GM12878 (cell line): ENCODE measurements at regions not wholly inside any gene's neighbourhood (a gene's known extent, or its start where the extent isn't known, plus 50 kb on each side); places are given as distances from the start of the nearest gene placed in this dataset.

Experiments
- ATAC-seq: fragments of 200-7000 bp; cut with Tn5 transposase; 3 replicates; pipeline ENCODE4 v1.9.1; 2020; ENCODE audit warnings: mild to moderate bottlenecking, moderate library complexity
- BruUV-seq: library from RNA; stranded (reverse); fragments of 400-500 nt; replicated peaks from 2 replicates; lab custom pipeline; 2021; lab: Mats Ljungman, UMichigan
- CTCF ChIA-PET: fragments of 300-600 bp; sonication (Branson Sonifier 250); formaldehyde crosslinking; extraction: SDS; loops from one replicate; lab custom pipeline; 2021; ENCODE audit warnings: inconsistent platforms; lab: Yijun Ruan, JAX
- POLR2A ChIA-PET: fragments of 350-600 bp; formaldehyde crosslinking; extraction: SDS; loops from one replicate; lab custom pipeline; 2021; ENCODE audit warnings: inconsistent platforms; lab: Charles Lee
- RAD21 ChIA-PET: fragments of 300-600 bp; sonication (Branson Sonifier 250); formaldehyde crosslinking; loops from one replicate; lab custom pipeline; 2023; ENCODE audit warnings: antibody characterized with exemption; ENCODE audit not compliant: unreplicated experiment; lab: Charles Lee
- SMC1A ChIA-PET: fragments of 300-600 bp; sonication (Branson Sonifier 250); formaldehyde crosslinking; loops from one replicate; lab custom pipeline; 2023; ENCODE audit not compliant: unreplicated experiment, uncharacterized antibody; lab: Charles Lee
- DNase-seq: peaks from one replicate; pipeline ENCODE4 v3.0.0-alpha.2; 2011; ENCODE audit warnings: low read depth, low spot score
- FAIRE-seq: peaks from 3 replicates; lab custom pipeline; 2011; peaks lifted over from hg19 to GRCh38; lab: Jason Lieb, UNC
- H2AFZ ChIP-seq: 2 replicates; pipeline ENCODE4 v1.6.0; 2011; ENCODE audit warnings: low read depth, low read length, control low read depth; ENCODE audit not compliant: control insufficient read depth
- H3K27ac ChIP-seq: 2 replicates; pipeline ENCODE4 v1.5.1; 2011; ENCODE audit warnings: control low read depth; ENCODE audit not compliant: control insufficient read depth, insufficient read depth
- H3K27me3 ChIP-seq, 2 experiments: replicated peaks in 1 of 2; 2 replicates each; pipeline versions ENCODE4 v1.6.0 to v1.6.1; 2011; ENCODE audit warnings: low read length in 1 of 2; ENCODE audit not compliant: control insufficient read depth in 2 of 2, insufficient read depth in 2 of 2
- H3K36me3 ChIP-seq, 2 experiments: 2 replicates each; pipeline ENCODE4 v1.5.1; 2011; ENCODE audit warnings: low read length in 1 of 2; ENCODE audit not compliant: control insufficient read depth in 2 of 2, insufficient read depth in 2 of 2
- H3K4me1 ChIP-seq: 2 replicates; pipeline ENCODE4 v1.6.1; 2011; ENCODE audit warnings: mild to moderate bottlenecking, low read length, moderate library complexity, mixed read lengths; ENCODE audit not compliant: control insufficient read depth, insufficient read depth
- H3K4me2 ChIP-seq: 2 replicates; pipeline ENCODE4 v1.6.0; 2011; ENCODE audit warnings: control low read depth; ENCODE audit not compliant: control insufficient read depth, insufficient read depth
- H3K4me3 ChIP-seq: fragments of 200-600 bp; sonication (generic); 2 replicates; pipeline ENCODE4 v1.5.1; 2016
- H3K79me2 ChIP-seq: 2 replicates; pipeline ENCODE4 v1.6.0; 2011; ENCODE audit warnings: low read length; ENCODE audit not compliant: control insufficient read depth, insufficient read depth
- H3K9ac ChIP-seq: 2 replicates; pipeline ENCODE4 v1.8.0; 2011; ENCODE audit warnings: low read length, control low read depth, mixed read lengths; ENCODE audit not compliant: control insufficient read depth, insufficient read depth
- H3K9me3 ChIP-seq: replicated peaks from 3 replicates; pipeline ENCODE4 v1.5.1; 2011; ENCODE audit warnings: mild to moderate bottlenecking, low read length; ENCODE audit not compliant: control insufficient read depth, insufficient read depth
- H4K20me1 ChIP-seq: 2 replicates; pipeline ENCODE4 v1.6.0; 2011; ENCODE audit not compliant: control insufficient read depth, insufficient read depth
- CREB1 ChIP-seq: IDR thresholded peaks from 2 replicates; pipeline ENCODE4 v1.6.1; 2012; ENCODE audit warnings: low read depth, mild to moderate bottlenecking, inconsistent platforms
- GABPA ChIP-seq: IDR thresholded peaks from 2 replicates; pipeline ENCODE4 v1.6.1; 2014; ENCODE audit warnings: antibody characterized with exemption, low read depth, mild to moderate bottlenecking, inconsistent platforms
- PAX8 ChIP-seq: fragments of 450-650 bp; IDR thresholded peaks from 2 replicates; pipeline ENCODE4 v1.6.1; 2017; ENCODE audit warnings: mild to moderate bottlenecking, moderate library complexity
- RFX5 ChIP-seq: IDR thresholded peaks from 2 replicates; pipeline ENCODE4 v1.6.1; 2011; ENCODE audit warnings: low read depth, low read length, improper control_type of control experiment
- SP1 ChIP-seq: IDR thresholded peaks from one replicate; pipeline ENCODE4 v1.6.1; 2011; ENCODE audit warnings: low read depth, low read length
- STAT3 ChIP-seq: IDR thresholded peaks from 2 replicates; pipeline ENCODE4 v1.6.1; 2011; ENCODE audit warnings: low read depth, low read length, improper control_type of control experiment
- TAF1 ChIP-seq: IDR thresholded peaks from 2 replicates; pipeline ENCODE4 v1.6.1; 2011; ENCODE audit warnings: mild to moderate bottlenecking, low read depth, low read length, borderline replicate concordance
- ZBTB40 ChIP-seq: fragments of 450-650 bp; IDR thresholded peaks from 2 replicates; pipeline ENCODE4 v1.6.1; 2016; ENCODE audit warnings: mild to moderate bottlenecking, moderate library complexity, borderline replicate concordance
- ZNF622 ChIP-seq: fragments of 450-650 bp; IDR thresholded peaks from 2 replicates; pipeline ENCODE4 v1.6.1; 2017; ENCODE audit warnings: mild to moderate bottlenecking, inconsistent platforms
- WGBS: methylation state at CpG from one replicate; pipeline ENCODE4 v1.1.6; 2016; ENCODE audit warnings: low lambda C conversion rate; ENCODE audit not compliant: insufficient replicate concordance, insufficient coverage; ENCODE audit errors: missing lambda C conversion rate; 5-methylcytosine and 5-hydroxymethylcytosine counted together
- in situ Hi-C: fragments of 300-500 bp; cut with MboI; formaldehyde crosslinking; loops from 9 replicates; pipeline ENCODE4 v1.14.3; 2018; ENCODE audit warnings: mixed read lengths
- intact Hi-C: fragments of 100-400 bp; cut with micrococcal nuclease; formaldehyde crosslinking; loops from one replicate; pipeline ENCODE4 v1.14.2; 2022; ENCODE audit not compliant: unreplicated experiment

GRCh38 chr1:59057211-59057694, 239.6 kb upstream of the FGGY start:
- 38% methylated on average over 6 of the region's 6 CpGs for WGBS
- no peaks in the 10 kb centered on the region for H3K27me3 ChIP-seq
- TF ChIP-seq PAX8 = no peak
- TF ChIP-seq ZNF622 = no peak
- TF ChIP-seq ZBTB40 = no peak
- no peak for TF ChIP-seq GABPA
- no peak for TF ChIP-seq CREB1
- TF ChIP-seq TAF1 = no peak
- TF ChIP-seq SP1 = no peak
- no peak for TF ChIP-seq STAT3
- no peak for TF ChIP-seq RFX5
- no peak for DNase-seq
- RAD21 ChIA-PET = no interaction called here
- no peak overlapping the region for H3K4me2 ChIP-seq
- no peak overlapping the region for H3K9ac ChIP-seq
- intact Hi-C loops (no loop called here), in situ Hi-C loops (no loop called here)
- H3K27ac ChIP-seq = no peak overlapping the region
- POLR2A ChIA-PET = no interaction called here
- FAIRE-seq = no peak
- ATAC-seq = peak; percentile 48
- H3K36me3 ChIP-seq = no peaks in the 10 kb centered on the region
- H4K20me1 ChIP-seq = no peaks in the 10 kb centered on the region
- no peak overlapping the region for H2AFZ ChIP-seq
- no peaks in the 10 kb centered on the region for H3K79me2 ChIP-seq
- SMC1A ChIA-PET = no interaction called here
- no peak overlapping the region for H3K4me3 ChIP-seq
- H3K4me1 ChIP-seq = no peaks in the 10 kb centered on the region
- no peaks in the 10 kb centered on the region for H3K9me3 ChIP-seq
- BruUV-seq = no TSS peak
- CTCF ChIA-PET = interaction anchor here (0.9 kb wide), 1 partner anchor 11 kb away, joined by 3 read pairs; no protein-coding TSS in a partner anchor
